K562 (cell line): ENCODE measurements at regions not wholly inside any gene's neighbourhood (a gene's known extent, or its start where the extent isn't known, plus 50 kb on each side); places are given as distances from the start of the nearest gene placed in this dataset.

ENCODE experiments used
- EZH2 ChIP-seq: IDR thresholded peaks from 2 replicates; pipeline ENCODE4 v1.6.1; 2012; ENCODE audit warnings: low read depth, mild to moderate bottlenecking, inconsistent platforms, low read length, borderline replicate concordance
- GTF2F1 ChIP-seq: IDR thresholded peaks from 2 replicates; pipeline ENCODE4 v1.6.1; 2011; ENCODE audit warnings: low read depth, low read length, improper control_type of control experiment
- HNRNPLL ChIP-seq: fragments of 200-400 bp; formaldehyde crosslinking; IDR thresholded peaks from 2 replicates; pipeline ENCODE4 v1.6.1; 2017; ENCODE audit warnings: low read length, low read depth, mild to moderate bottlenecking; ENCODE audit not compliant: poor library complexity, severe bottlenecking
- KDM1A ChIP-seq, 2 experiments: fragments of 450-650 bp; IDR thresholded peaks; 2 replicates each; pipeline ENCODE4 v1.6.1; 2016; ENCODE audit warnings: mild to moderate bottlenecking in 2 of 2
- L3MBTL2 ChIP-seq: fragments of 450-650 bp; IDR thresholded peaks from 2 replicates; pipeline ENCODE4 v1.6.1; 2016; ENCODE audit warnings: mild to moderate bottlenecking, moderate library complexity
- MTA1 ChIP-seq: fragments of 450-650 bp; IDR thresholded peaks from 2 replicates; pipeline ENCODE4 v1.6.1; 2017; ENCODE audit warnings: borderline replicate concordance
- MTA3 ChIP-seq: fragments of 450-650 bp; formaldehyde crosslinking; IDR thresholded peaks from 2 replicates; pipeline ENCODE4 v1.6.1; 2017; ENCODE audit warnings: mild to moderate bottlenecking, borderline replicate concordance
- NCOR1 ChIP-seq: fragments of 450-650 bp; IDR thresholded peaks from 2 replicates; pipeline ENCODE4 v1.6.1; 2016; ENCODE audit warnings: mild to moderate bottlenecking, moderate library complexity
- NR4A1 ChIP-seq, 2 experiments: fragments of 250-450 bp in 1 of 2; fragments of 450-650 bp in 1 of 2; sonication (Bioruptor Pico) in 1 of 2; IDR thresholded peaks; 2 replicates each; pipeline versions ENCODE4 v1.4.0 to v1.6.1; 2016 to 2020; ENCODE audit warnings: mild to moderate bottlenecking in 2 of 2, missing compliant biosample characterization in 1 of 2, missing genetic modification characterization in 1 of 2, moderate library complexity in 1 of 2
- PKNOX1 ChIP-seq: fragments of 450-650 bp; IDR thresholded peaks from 2 replicates; pipeline ENCODE4 v1.6.1; 2016
- RUNX1 ChIP-seq: sonication (generic); IDR thresholded peaks from 2 replicates; pipeline ENCODE4 v1.6.1; 2016; ENCODE audit warnings: antibody characterized with exemption, low read depth
- TAF9B ChIP-seq: fragments of 450-650 bp; IDR thresholded peaks from 2 replicates; pipeline ENCODE4 v1.6.1; 2018; ENCODE audit warnings: mild to moderate bottlenecking; ENCODE audit not compliant: partially characterized antibody
- USF2 ChIP-seq: sonication (generic); formaldehyde crosslinking; IDR thresholded peaks from 2 replicates; pipeline ENCODE4 v1.5.0; 2020; ENCODE audit warnings: missing genetic modification reagents
- ZFP1 ChIP-seq: fragments of 450-650 bp; formaldehyde crosslinking; IDR thresholded peaks from 2 replicates; pipeline ENCODE4 v1.4.0; 2020; ENCODE audit warnings: mild to moderate bottlenecking, mixed read lengths
- ZNF561 ChIP-seq: fragments of 450-650 bp; formaldehyde crosslinking; conservative IDR thresholded peaks from 2 replicates; pipeline ENCODE4 v1.4.0; 2020; ENCODE audit warnings: mild to moderate bottlenecking, moderate library complexity
- TF ChIP-seq, protein P1 (sequence below): IDR thresholded peaks from 3 replicates; pipeline ENCODE4 v1.6.1; 2011; ENCODE audit warnings: borderline replicate concordance, mild to moderate bottlenecking; ENCODE audit not compliant: insufficient read length, insufficient read depth
- TF ChIP-seq, protein P2 (sequence below): IDR thresholded peaks from 3 replicates; pipeline ENCODE4 v1.6.1; 2011; ENCODE audit warnings: borderline replicate concordance, mild to moderate bottlenecking, moderate library complexity; ENCODE audit not compliant: insufficient read length; ENCODE audit errors: extremely low read depth
- TF ChIP-seq, protein P3 (sequence below): fragments of 450-650 bp; formaldehyde crosslinking; IDR thresholded peaks from 2 replicates; pipeline ENCODE4 v1.4.0; 2020; ENCODE audit warnings: mild to moderate bottlenecking, mixed read lengths

GRCh38 chr17:33481652-33482051 is 188.6 kb upstream of the ASIC2 start (continued):
- no peak for TF ChIP-seq HNRNPLL
- no peak for TF ChIP-seq RUNX1
- TF ChIP-seq GTF2F1 = no peak
- no peak for TF ChIP-seq EZH2
- peak; percentile 81 for TF ChIP-seq NCOR1
- TF ChIP-seq USF2 (CRISPR knock-in tag) = no peak
- TF ChIP-seq, protein P1, sequence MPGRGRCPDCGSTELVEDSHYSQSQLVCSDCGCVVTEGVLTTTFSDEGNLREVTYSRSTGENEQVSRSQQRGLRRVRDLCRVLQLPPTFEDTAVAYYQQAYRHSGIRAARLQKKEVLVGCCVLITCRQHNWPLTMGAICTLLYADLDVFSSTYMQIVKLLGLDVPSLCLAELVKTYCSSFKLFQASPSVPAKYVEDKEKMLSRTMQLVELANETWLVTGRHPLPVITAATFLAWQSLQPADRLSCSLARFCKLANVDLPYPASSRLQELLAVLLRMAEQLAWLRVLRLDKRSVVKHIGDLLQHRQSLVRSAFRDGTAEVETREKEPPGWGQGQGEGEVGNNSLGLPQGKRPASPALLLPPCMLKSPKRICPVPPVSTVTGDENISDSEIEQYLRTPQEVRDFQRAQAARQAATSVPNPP = no peak
- TF ChIP-seq, protein P2, sequence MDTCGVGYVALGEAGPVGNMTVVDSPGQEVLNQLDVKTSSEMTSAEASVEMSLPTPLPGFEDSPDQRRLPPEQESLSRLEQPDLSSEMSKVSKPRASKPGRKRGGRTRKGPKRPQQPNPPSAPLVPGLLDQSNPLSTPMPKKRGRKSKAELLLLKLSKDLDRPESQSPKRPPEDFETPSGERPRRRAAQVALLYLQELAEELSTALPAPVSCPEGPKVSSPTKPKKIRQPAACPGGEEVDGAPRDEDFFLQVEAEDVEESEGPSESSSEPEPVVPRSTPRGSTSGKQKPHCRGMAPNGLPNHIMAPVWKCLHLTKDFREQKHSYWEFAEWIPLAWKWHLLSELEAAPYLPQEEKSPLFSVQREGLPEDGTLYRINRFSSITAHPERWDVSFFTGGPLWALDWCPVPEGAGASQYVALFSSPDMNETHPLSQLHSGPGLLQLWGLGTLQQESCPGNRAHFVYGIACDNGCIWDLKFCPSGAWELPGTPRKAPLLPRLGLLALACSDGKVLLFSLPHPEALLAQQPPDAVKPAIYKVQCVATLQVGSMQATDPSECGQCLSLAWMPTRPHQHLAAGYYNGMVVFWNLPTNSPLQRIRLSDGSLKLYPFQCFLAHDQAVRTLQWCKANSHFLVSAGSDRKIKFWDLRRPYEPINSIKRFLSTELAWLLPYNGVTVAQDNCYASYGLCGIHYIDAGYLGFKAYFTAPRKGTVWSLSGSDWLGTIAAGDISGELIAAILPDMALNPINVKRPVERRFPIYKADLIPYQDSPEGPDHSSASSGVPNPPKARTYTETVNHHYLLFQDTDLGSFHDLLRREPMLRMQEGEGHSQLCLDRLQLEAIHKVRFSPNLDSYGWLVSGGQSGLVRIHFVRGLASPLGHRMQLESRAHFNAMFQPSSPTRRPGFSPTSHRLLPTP = no peak
- 0 out of 2 replicates have a peak, but pooled peaks have one; percentile 35 for TF ChIP-seq MTA1
- TF ChIP-seq PKNOX1 = no peak
- TF ChIP-seq NR4A1 (CRISPR knock-in tag; IDR thresholded peaks at IDR 0.05) = no peak
- TF ChIP-seq NR4A1 (tag; IDR thresholded peaks at IDR 0.05) = no peak
- peak; percentile 40; the same call in 1 of the 2 replicates for TF ChIP-seq L3MBTL2
- TF ChIP-seq TAF9B = no peak
- TF ChIP-seq, protein P3, sequence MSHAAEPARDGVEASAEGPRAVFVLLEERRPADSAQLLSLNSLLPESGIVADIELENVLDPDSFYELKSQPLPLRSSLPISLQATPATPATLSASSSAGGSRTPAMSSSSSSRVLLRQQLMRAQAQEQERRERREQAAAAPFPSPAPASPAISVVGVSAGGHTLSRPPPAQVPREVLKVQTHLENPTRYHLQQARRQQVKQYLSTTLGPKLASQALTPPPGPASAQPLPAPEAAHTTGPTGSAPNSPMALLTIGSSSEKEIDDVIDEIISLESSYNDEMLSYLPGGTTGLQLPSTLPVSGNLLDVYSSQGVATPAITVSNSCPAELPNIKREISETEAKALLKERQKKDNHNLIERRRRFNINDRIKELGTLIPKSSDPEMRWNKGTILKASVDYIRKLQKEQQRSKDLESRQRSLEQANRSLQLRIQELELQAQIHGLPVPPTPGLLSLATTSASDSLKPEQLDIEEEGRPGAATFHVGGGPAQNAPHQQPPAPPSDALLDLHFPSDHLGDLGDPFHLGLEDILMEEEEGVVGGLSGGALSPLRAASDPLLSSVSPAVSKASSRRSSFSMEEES (CRISPR knock-in tag) = no peak
- no peak for TF ChIP-seq ZFP1
- no peak for TF ChIP-seq ZNF561 (CRISPR knock-in tag)
- no peak for TF ChIP-seq MTA3
- TF ChIP-seq KDM1A (IDR thresholded peaks at IDR 0.05) = peak; percentile 35 to 70; a peak in 3 of 4 replicates
